Urinary bladder (tissue), 3 donors: ENCODE measurements at regions not wholly inside any gene's neighbourhood (a gene's known extent, or its start where the extent isn't known, plus 50 kb on each side); places are given as distances from the start of the nearest gene placed in this dataset.
"Not testable (repeated sequence)": the region's sequence is repeated elsewhere in the genome, so short reads cannot be mapped to it uniquely, and the experiment has no call there.

Source experiments
- DNase-seq: peaks from one replicate; pipeline ENCODE4 v3.0.0-alpha.2; 2015; ENCODE audit errors: extremely low spot score
- H3K27ac ChIP-seq: one replicate; pipeline ENCODE4 v1.5.1; 2013; ENCODE audit warnings: low read depth, mild to moderate bottlenecking, moderate library complexity
- H3K36me3 ChIP-seq: one replicate; pipeline ENCODE4 v1.6.1; 2013; ENCODE audit warnings: mild to moderate bottlenecking, moderate library complexity; ENCODE audit not compliant: insufficient read depth
- H3K4me1 ChIP-seq: one replicate; pipeline ENCODE4 v1.6.1; 2013; ENCODE audit warnings: mild to moderate bottlenecking, moderate library complexity; ENCODE audit not compliant: insufficient read depth
- H3K4me3 ChIP-seq: one replicate; pipeline ENCODE4 v1.5.1; 2013; ENCODE audit warnings: low read depth, low read length
- WGBS: extraction: QIAGEN DNeasy Blood & Tissue Kit; methylation state at CpG from one replicate; pipeline ENCODE4 v1.1.7; 2013; 5-methylcytosine and 5-hydroxymethylcytosine counted together
- donor health status: healthy with polysubstance abuse.
- donor health status: healthy.

DNA sequence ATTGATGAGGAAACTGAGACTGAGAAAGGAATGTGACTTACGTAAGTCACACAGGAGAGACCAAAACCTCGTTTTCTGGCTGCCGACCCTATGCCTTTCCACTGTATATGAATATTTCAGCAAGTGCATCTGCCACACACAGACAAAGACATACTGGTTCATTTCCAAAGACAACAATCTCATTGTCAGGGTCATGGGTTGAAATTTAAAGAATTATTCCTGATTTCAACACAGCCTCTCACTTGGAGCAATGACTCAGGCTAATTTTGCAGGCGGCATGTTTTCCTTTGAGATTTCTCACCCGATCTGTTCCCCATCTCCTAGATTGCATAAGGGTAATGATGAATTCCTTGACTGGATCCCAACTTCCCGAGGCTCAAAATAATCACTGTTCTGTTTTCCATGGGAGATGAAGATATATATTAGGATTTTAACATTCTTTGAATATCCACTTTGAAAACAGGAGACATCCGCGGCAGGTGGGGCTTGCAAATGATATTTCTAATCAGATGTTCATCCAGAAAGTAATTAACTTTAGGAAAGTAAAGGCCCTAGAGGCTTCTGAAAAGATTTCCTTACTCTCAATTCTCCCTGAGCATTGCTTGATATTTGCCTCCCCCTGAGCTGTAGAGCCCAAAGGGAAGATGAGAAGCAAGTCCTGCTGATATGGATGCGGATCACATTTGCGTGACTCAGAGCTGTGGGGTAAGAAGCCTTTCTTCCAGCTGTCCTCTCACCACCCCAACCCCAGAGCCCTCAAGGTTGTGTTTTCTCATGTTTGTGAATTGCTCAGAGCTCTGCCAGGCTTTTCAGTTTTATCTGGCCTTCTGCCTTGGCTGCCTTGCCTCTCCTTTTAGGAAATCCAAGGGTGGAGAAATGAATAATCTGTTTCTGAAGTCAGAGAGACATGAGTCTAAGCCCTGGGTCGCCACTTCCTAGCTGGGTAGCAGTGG, 361.1 kb upstream of the BOD1L1 start:
- 82% methylated on average over 11 of the region's 11 CpGs for WGBS

DNA sequence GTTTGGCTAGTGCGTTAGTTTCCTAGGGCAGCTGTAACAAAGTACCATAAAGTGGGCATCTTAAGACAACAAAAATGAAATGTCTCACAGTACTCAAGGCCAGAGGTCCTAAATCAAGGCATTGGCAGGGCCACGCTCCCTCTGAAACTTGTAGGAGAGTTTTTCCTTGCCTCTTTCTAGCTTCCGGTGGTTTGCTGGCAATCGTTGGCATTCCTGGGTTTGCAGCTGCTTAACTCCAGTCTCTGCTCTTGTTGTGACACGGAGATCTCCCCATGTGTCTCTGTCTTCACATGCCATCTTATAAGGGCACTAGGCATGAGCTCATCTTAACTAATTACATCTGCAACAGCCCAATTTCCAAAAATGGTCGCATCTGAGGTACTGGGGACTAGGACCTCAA, 362.0 kb upstream of the BOD1L1 start:
- Histone ChIP-seq H3K27ac (no peak overlapping the region), H3K36me3 (no peaks in the 10 kb centered on the region), H3K4me1 (no peaks in the 10 kb centered on the region), H3K4me3 (no peak overlapping the region)
- WGBS: 79% methylated on average over 6 of the region's 6 CpGs
- DNase-seq: no peak

More for the DNA sequence above, 361.1 kb upstream of the BOD1L1 start:
- no peak overlapping the region for H3K4me3 ChIP-seq
- no peaks in the 10 kb centered on the region for H3K36me3 ChIP-seq
- H3K4me1 ChIP-seq: no peaks in the 10 kb centered on the region
- no peak for DNase-seq
- no peak overlapping the region for H3K27ac ChIP-seq

DNA sequence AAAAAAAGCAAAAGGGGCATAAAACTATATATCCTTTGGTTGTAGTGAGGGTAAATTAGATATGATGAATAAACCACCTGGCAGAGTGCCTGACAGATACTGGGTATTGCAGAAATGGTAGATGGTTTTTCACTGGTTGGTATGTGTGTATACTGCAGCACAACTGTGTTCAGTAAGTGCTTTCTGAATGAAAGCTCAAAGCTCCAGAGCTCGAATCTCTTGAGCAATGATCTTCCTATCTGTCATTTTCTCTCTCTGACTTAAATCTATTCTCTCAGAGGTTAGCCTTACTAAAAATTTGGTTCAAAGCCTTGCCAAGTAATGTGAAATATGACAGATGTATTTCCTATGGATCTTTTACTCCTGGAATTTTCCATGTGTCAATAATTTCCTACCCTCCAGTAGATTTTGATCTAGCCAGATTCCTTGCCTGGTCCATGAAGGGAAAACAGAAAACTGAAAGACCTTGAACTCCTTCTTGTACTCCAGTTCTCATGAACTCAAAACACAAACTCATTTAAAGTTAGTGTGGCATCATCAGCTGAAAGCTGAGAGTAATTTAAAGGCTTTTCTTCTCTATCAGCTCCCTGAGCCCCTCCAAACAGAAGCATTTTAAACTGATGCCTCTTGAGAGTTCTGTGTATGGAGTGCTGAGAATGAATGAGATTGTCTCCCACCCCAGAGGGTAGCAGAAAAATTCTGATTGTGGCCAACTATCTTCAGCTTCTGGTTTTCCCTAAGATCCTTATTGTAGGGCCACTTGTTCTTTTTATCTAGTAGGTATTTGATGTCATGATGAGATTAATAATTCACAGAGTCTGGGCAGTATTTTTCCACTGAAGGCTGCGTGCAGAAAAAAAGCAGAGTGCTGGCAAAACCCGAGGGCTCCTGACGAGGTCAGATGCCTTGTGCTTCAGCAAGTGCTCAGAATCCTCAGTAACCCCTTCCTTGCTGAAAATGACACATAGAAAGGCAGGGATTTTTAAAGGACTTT, 363.4 kb upstream of the BOD1L1 start:
- Histone ChIP-seq H3K4me1 (no peaks in the 10 kb centered on the region), H3K36me3 (no peaks in the 10 kb centered on the region), H3K27ac (no peak overlapping the region), H3K4me3 (no peak overlapping the region)
- no peak for DNase-seq
- 22% methylated on average over 4 of the region's 4 CpGs for WGBS

DNA sequence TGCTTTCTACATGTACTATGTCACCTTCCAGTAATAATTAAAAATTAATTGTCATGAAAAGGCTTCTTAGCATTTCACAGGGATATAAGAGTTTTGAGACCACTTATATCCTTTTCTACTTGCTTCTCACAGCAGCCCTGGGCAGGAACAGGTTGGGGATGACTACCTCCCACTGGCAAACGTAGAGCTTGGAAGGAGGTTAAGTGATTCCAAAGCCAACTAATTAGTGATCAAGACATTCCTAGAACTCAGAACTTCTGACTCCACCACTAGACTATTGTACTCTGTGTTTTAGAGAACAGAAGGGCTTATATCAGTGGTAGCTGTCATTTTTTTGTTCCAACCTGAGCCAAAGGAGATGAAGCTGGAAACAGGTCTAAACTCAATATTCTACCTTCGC, 364.5 kb upstream of the BOD1L1 start:
- Histone ChIP-seq H3K36me3 (no peaks in the 10 kb centered on the region), H3K4me3 (no peak overlapping the region), H3K4me1 (no peaks in the 10 kb centered on the region), H3K27ac (no peak overlapping the region)
- WGBS: 81% methylated on average over 2 of the region's 2 CpGs
- DNase-seq: no peak

GRCh38 chr4:13992975-13993520, 365.5 kb upstream of the BOD1L1 start:
- H3K36me3 ChIP-seq: no peaks in the 10 kb centered on the region
- H3K27ac ChIP-seq: no peak overlapping the region
- H3K4me3 ChIP-seq: no peak overlapping the region
- 40% methylated on average over 1 of the region's 1 CpG for WGBS
- no peak for DNase-seq
- H3K4me1 ChIP-seq: no peaks in the 10 kb centered on the region

- 86% methylated on average over 2 of the region's 2 CpGs for WGBS
- Histone ChIP-seq H3K36me3 (no peaks in the 10 kb centered on the region), H3K4me1 (no peaks in the 10 kb centered on the region), H3K4me3 (no peak overlapping the region), H3K27ac (no peak overlapping the region)
- no peak for DNase-seq
Observed at GRCh38 chr4:13994016-13994415, 366.5 kb upstream of the BOD1L1 start.

GRCh38 chr4:13998850-13999445, 371.4 kb upstream of the BOD1L1 start:
- H3K4me3 ChIP-seq: no peak overlapping the region
- 54% methylated on average over 3 of the region's 3 CpGs for WGBS

DNA sequence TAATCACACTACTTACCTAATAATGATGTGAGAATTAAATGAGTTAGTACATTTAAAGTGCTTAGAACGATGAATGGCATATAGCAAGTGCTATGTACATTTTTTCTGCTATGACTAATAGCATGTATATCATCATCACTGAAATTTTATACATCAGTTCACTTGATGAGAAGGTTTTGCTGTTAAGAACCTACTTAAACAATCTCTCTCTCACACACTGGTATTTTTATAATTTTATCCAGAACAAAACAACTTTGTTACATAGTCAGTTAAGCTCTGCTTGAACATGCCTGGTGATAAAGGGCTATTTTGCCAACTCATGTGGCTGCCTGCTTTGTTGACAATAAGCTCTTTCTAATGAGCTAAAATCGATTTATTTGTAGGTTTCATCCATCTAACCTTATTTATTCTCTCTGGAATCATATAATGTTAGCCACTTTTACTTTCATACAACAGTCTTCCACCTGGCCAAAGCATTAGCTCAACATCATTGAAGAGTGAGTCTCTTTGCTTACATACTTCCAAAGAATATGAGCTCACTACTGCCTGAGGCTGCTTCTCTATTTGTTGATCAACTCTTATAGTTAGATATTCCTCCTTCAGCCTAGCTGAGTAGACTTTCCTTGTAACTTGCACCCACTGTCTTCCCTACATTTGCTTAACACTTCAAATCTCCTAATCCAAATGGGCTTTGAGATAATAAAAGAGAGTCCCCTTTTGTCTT, 372.7 kb upstream of the BOD1L1 start:
- H3K36me3 ChIP-seq: no peaks in the 10 kb centered on the region
- no peak overlapping the region for H3K4me3 ChIP-seq
- H3K27ac ChIP-seq: no peak overlapping the region
- no peak for DNase-seq
- H3K4me1 ChIP-seq: no peaks in the 10 kb centered on the region
- WGBS: 51% methylated on average over 2 of the region's 2 CpGs

More at GRCh38 chr4:13998850-13999445, 371.4 kb upstream of the BOD1L1 start:
- no peak overlapping the region for H3K27ac ChIP-seq
- H3K36me3 ChIP-seq: no peaks in the 10 kb centered on the region
- DNase-seq: no peak
- no peaks in the 10 kb centered on the region for H3K4me1 ChIP-seq

DNA sequence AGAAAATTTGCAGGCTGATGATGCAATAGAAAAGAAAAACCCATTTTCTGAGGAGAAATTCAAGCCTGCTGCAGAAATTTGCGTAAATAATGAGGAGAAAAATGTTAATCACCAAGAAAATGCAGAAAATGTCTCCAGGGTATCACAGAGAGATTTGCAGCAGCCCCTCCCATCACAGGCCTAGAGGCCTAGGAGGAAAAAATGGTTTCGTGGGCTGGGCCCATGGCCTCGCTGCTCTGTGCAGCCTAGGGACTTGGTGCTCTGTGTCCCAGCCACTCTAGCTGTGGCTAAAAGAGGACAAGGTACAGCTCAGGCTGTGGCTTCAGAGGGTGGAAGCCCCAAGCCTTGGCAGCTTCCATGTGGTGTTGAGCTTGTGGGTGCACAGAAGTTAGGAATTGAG, 374.8 kb upstream of the BOD1L1 start:
- 67% methylated on average over 3 of the region's 3 CpGs for WGBS
- H3K4me3 ChIP-seq, H3K4me1 ChIP-seq, H3K36me3 ChIP-seq, H3K27ac ChIP-seq, DNase-seq: not testable (repeated sequence)

DNA sequence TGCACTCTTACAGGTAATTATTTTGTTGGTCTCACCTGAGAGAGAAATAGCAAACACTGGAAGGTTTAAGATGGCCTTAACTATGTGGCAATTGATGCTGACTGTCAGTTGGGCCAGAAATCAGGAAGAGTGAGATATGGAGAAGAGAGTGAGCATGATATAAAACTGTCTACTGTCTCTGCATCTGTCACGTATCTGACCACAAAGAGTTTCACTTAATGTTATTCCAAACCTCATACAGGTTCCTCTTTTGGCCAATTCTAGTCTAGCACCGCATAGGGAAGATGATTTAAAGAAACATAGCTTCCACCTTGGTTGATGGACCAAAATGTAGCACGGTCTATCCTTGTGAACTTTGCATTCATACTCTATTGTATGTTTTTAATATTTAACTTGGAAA, 381.0 kb upstream of the BOD1L1 start:
- whole genome bisulfite sequencing: 72% methylated on average over 3 of the region's 3 CpGs
- Histone ChIP-seq H3K4me3 (no peak overlapping the region), H3K4me1 (no peaks in the 10 kb centered on the region), H3K36me3 (no peaks in the 10 kb centered on the region), H3K27ac (no peak overlapping the region)
- DNase-seq: no peak

DNA sequence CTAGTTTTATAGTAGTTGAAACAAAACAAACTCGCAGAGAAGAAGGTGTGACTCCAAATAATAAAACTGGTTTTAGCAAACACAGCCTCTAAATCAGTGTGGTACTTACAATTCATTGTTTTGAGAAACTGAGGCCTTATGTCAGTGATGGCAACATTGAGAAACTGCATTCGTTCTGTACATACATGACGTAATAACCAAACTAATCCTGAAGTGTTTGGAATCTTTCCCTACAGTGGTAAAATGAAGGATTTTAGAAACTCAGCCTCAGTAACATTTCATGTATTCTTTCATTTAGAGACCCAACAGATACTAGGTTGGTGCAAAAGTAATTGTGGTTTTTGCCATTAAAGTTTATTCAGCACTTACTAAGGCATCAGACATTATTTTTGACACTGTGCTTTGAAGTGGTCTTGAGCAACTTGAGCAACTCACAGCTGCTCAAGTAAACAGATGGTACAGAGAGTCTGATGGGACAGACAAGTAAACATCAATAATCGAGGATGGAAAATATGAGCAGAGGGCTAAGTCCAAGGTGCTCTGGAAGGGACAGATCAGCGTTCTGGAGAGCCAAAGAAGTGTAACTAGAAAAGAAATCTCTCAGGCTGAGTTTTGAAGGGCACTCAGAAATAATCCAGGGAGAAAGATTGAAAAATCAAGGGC, 390.8 kb upstream of the BOD1L1 start:
- Histone ChIP-seq H3K4me3 (no peak overlapping the region), H3K4me1 (no peaks in the 10 kb centered on the region), H3K27ac (no peak overlapping the region), H3K36me3 (no peaks in the 10 kb centered on the region)
- DNase-seq: no peak
- WGBS: 71% methylated on average over 5 of the region's 5 CpGs

- 35% methylated on average over 1 of the region's 1 CpG for WGBS
- Histone ChIP-seq H3K4me1 (no peaks in the 10 kb centered on the region), H3K27ac (no peak overlapping the region), H3K4me3 (no peak overlapping the region), H3K36me3 (no peaks in the 10 kb centered on the region)
- no peak for DNase-seq
Observed at GRCh38 chr4:14022456-14022855, 394.9 kb upstream of the BOD1L1 start.
